Mesenchymal stem cell (in vitro differentiated cells and primary cell): ENCODE measurements at regions not wholly inside any gene's neighbourhood (a gene's known extent, or its start where the extent isn't known, plus 50 kb on each side); places are given as distances from the start of the nearest gene placed in this dataset.

Experiments used
- DNase-seq: peaks from one replicate; pipeline ENCODE4 v3.0.0-alpha.2; 2013
- H2AFZ ChIP-seq: one replicate; pipeline ENCODE4 v1.6.1; 2013; ENCODE audit warnings: low read depth, mild to moderate bottlenecking, control low read depth, inconsistent platforms, low read length, moderate library complexity
- H2AK5ac ChIP-seq: 2 replicates; pipeline ENCODE4 v1.6.1; 2013; ENCODE audit warnings: low read length, moderate library complexity, mild to moderate bottlenecking, inconsistent platforms; ENCODE audit not compliant: severe bottlenecking
- H2BK120ac ChIP-seq: one replicate; pipeline ENCODE4 v1.6.1; 2013; ENCODE audit warnings: low read depth, mild to moderate bottlenecking, inconsistent platforms, low read length, moderate library complexity
- H2BK12ac ChIP-seq, 2 experiments: one replicate each; pipeline ENCODE4 v1.6.1; 2013; ENCODE audit warnings: inconsistent platforms in 2 of 2, low read length in 2 of 2, mild to moderate bottlenecking in 2 of 2, moderate library complexity in 2 of 2, control low read depth in 1 of 2
- H2BK15ac ChIP-seq: one replicate; pipeline ENCODE4 v1.6.1; 2013; ENCODE audit warnings: mild to moderate bottlenecking, low read depth, inconsistent platforms; ENCODE audit not compliant: poor library complexity, severe bottlenecking
- H2BK5ac ChIP-seq: 2 replicates; pipeline ENCODE4 v1.6.1; 2013; ENCODE audit warnings: low read depth, mild to moderate bottlenecking, low read length, control low read depth, inconsistent platforms; ENCODE audit not compliant: poor library complexity, severe bottlenecking
- H3K14ac ChIP-seq, 2 experiments: one replicate each; pipeline ENCODE4 v1.6.1; 2013; ENCODE audit warnings: inconsistent platforms in 2 of 2, low read length in 2 of 2, control low read depth in 1 of 2, mild to moderate bottlenecking in 1 of 2, moderate library complexity in 1 of 2
- H3K18ac ChIP-seq, 2 experiments: one replicate each; pipeline ENCODE4 v1.6.1; 2013; ENCODE audit warnings: inconsistent platforms in 2 of 2, low read length in 2 of 2, control low read depth in 1 of 2, low read depth in 1 of 2, mild to moderate bottlenecking in 1 of 2
- H3K23ac ChIP-seq, 2 experiments: one replicate each; pipeline ENCODE4 v1.6.1; 2013; ENCODE audit warnings: inconsistent platforms in 2 of 2, low read length in 2 of 2, mild to moderate bottlenecking in 2 of 2, moderate library complexity in 2 of 2, control low read depth in 1 of 2
- H3K27ac ChIP-seq: 2 replicates; pipeline ENCODE4 v1.5.1; 2013; ENCODE audit warnings: mild to moderate bottlenecking, moderate library complexity, low read length, control low read depth, inconsistent platforms; ENCODE audit not compliant: poor library complexity, severe bottlenecking
- H3K27me3 ChIP-seq, 2 experiments: 2 replicates each; pipeline versions ENCODE4 v1.6.1 to v1.7.0; 2013; ENCODE audit warnings: low read length in 2 of 2, mild to moderate bottlenecking in 2 of 2, moderate library complexity in 2 of 2, control low read depth in 1 of 2, inconsistent platforms in 1 of 2; ENCODE audit not compliant: control insufficient read depth in 1 of 2, insufficient read depth in 1 of 2
- H3K36me3 ChIP-seq, 2 experiments: 2 replicates each; pipeline versions ENCODE4 v1.6.1 to v1.7.0; 2013; ENCODE audit warnings: low read length in 2 of 2, control low read depth in 1 of 2, inconsistent platforms in 1 of 2, low read depth in 1 of 2, mild to moderate bottlenecking in 1 of 2; ENCODE audit not compliant: insufficient read depth in 2 of 2, control insufficient read depth in 1 of 2
- H3K4ac ChIP-seq, 2 experiments: one replicate each; pipeline ENCODE4 v1.6.1; 2013; ENCODE audit warnings: inconsistent platforms in 2 of 2, low read length in 2 of 2, mild to moderate bottlenecking in 2 of 2, moderate library complexity in 2 of 2, control low read depth in 1 of 2, low read depth in 1 of 2
- H3K4me1 ChIP-seq: 2 replicates; pipeline ENCODE4 v1.6.1; 2013; ENCODE audit warnings: low read depth, low read length, control low read depth; ENCODE audit not compliant: control insufficient read depth, insufficient read depth
- H3K4me2 ChIP-seq: 2 replicates; pipeline ENCODE4 v1.6.1; 2013; ENCODE audit warnings: low read length, mild to moderate bottlenecking, inconsistent platforms; ENCODE audit not compliant: poor library complexity, severe bottlenecking
- H3K4me3 ChIP-seq, 2 experiments: 2 replicates each; pipeline versions ENCODE4 v1.5.1 to v1.7.0; 2013; ENCODE audit warnings: low read length in 2 of 2, mild to moderate bottlenecking in 2 of 2, control low read depth in 1 of 2, low read depth in 1 of 2; ENCODE audit not compliant: insufficient read depth in 1 of 2
- H3K79me1 ChIP-seq: replicated peaks from 2 replicates; pipeline ENCODE4 v1.6.1; 2013; ENCODE audit warnings: mild to moderate bottlenecking, control low read depth, low read length, inconsistent platforms; ENCODE audit not compliant: poor library complexity, severe bottlenecking
- H3K9ac ChIP-seq: 2 replicates; pipeline ENCODE4 v1.7.0; 2013; ENCODE audit warnings: mild to moderate bottlenecking, low read length, moderate library complexity
- H3K9me3 ChIP-seq: 2 replicates; pipeline ENCODE4 v1.7.0; 2013; ENCODE audit warnings: mild to moderate bottlenecking, low read length; ENCODE audit not compliant: control insufficient read depth
- H4K8ac ChIP-seq: one replicate; pipeline ENCODE4 v1.6.1; 2013; ENCODE audit warnings: inconsistent platforms, mild to moderate bottlenecking, low read length, moderate library complexity
- H4K91ac ChIP-seq: one replicate; pipeline ENCODE4 v1.6.1; 2013; ENCODE audit warnings: mild to moderate bottlenecking, low read length, inconsistent platforms
- WGBS: methylation state at CpG from one replicate; pipeline ENCODE4 v1.1.7; 2013; ENCODE audit warnings: mixed read lengths; 5-methylcytosine and 5-hydroxymethylcytosine counted together

DNA sequence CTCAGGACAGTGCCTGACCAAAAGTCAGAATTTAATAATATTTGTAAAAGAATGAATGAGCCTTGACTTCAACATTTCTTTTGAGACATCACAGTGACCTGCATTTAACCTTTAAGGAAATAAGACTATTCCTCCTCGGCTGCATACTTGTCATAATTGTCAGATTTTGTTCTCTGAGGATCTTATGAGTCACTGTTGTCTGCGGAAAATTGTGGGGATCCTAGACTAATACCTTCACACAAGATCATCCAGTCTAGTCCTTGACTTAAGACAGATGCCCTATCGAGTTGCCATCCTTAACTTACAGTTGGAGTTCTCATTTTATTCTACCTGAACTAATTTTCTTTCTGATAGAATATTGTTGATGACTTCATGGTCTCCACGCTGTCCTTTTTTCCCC, 198.4 kb downstream of the DLEU7 start:
- 79% methylated on average over 4 of the region's 4 CpGs for WGBS
- H3K79me1 ChIP-seq = no peaks in the 10 kb centered on the region
- no peak overlapping the region for H3K4me3 ChIP-seq

DNA sequence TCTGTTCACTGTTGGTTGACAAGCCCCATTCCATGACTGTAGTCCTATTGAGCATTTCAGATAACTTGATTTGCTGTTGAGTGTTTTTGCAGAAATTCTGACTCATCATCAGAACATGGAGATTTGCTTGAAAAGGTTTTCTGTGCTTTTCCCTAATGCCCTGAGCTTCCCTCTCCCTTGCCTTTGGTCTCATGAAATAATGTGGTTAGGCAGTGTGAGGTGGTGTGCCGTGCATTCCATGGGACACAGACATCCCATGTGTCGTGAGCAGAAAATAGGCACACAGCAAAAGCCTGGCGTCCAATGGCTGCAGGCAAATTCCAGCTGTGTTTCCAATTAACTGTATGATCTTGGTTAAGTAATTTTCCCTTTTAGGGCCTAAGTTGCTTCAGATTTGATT, 197.4 kb downstream of the DLEU7 start:
- H3K9me3 ChIP-seq = no peaks in the 10 kb centered on the region
- H2BK120ac ChIP-seq = no peak overlapping the region
- no peak overlapping the region for H3K4me3 ChIP-seq
- H3K79me1 ChIP-seq = no peaks in the 10 kb centered on the region
- H3K27me3 ChIP-seq = no peaks in the 10 kb centered on the region
- no peaks in the 10 kb centered on the region for H3K36me3 ChIP-seq
- no peak overlapping the region for H4K91ac ChIP-seq
- no peak overlapping the region for H3K27ac ChIP-seq
- WGBS = 93% methylated on average over 3 of the region's 3 CpGs
- no peak overlapping the region for H3K14ac ChIP-seq
- no peak overlapping the region for H2BK15ac ChIP-seq
- H3K4ac ChIP-seq = no peak overlapping the region
- H3K18ac ChIP-seq = no peak overlapping the region
- peaks cover 3% of the 10 kb centered on the region for H3K4me1 ChIP-seq
- no peak overlapping the region for H2BK5ac ChIP-seq
- no peak for DNase-seq
- no peak overlapping the region for H3K9ac ChIP-seq
- no peak overlapping the region for H4K8ac ChIP-seq
- H2AFZ ChIP-seq = no peak overlapping the region
- no peak overlapping the region for H2AK5ac ChIP-seq
- no peak overlapping the region for H2BK12ac ChIP-seq
- H3K23ac ChIP-seq = no peak overlapping the region
- no peak overlapping the region for H3K4me2 ChIP-seq

More for the DNA sequence above, 198.4 kb downstream of the DLEU7 start:
- Histone ChIP-seq H3K9ac (no peak overlapping the region), H2AFZ (no peak overlapping the region), H3K36me3 (no peaks in the 10 kb centered on the region), H3K14ac (no peak overlapping the region), H2BK5ac (no peak overlapping the region), H2BK120ac (no peak overlapping the region), H3K9me3 (no peaks in the 10 kb centered on the region), H3K27ac (no peak overlapping the region), H2AK5ac (no peak overlapping the region), H3K23ac (no peak overlapping the region), H2BK15ac (no peak overlapping the region), H3K4me1 (peaks cover 3% of the 10 kb centered on the region), H3K4me2 (no peak overlapping the region), H3K18ac (no peak overlapping the region), H4K8ac (no peak overlapping the region), H3K27me3 (no peaks in the 10 kb centered on the region), H3K4ac (no peak overlapping the region), H2BK12ac (no peak overlapping the region), H4K91ac (no peak overlapping the region)
- DNase-seq = no peak

DNA sequence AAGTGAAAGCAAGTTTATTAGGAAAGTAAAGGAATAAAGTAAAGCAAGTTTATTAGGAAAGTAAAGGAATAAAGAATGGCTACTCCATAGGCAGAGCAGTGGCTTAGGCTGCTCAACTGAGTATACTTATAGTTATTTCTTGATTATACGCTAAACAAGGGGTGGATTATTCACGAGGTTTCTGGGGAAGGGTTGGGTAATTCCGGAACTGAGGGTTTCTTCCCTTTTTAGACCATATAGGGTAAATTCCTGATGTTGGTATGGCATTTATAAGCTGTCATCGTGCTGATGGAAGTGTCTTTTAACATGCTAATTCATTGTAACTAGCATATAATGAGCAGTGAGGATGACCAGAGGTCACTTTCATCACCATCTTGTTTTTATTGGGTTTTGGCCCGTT, 194.3 kb downstream of the DLEU7 start:
- Histone ChIP-seq H2BK12ac (no peak overlapping the region), H4K8ac (no peak overlapping the region), H3K4me2 (no peak overlapping the region), H3K14ac (no peak overlapping the region), H3K79me1 (no peaks in the 10 kb centered on the region), H3K27me3 (peaks cover 0 to 4% of the 10 kb centered on the region in 2 experiments), H2BK15ac (no peak overlapping the region), H3K4me3 (no peak overlapping the region), H3K9me3 (no peaks in the 10 kb centered on the region), H3K18ac (no peak overlapping the region), H2AFZ (no peak overlapping the region), H3K36me3 (no peaks in the 10 kb centered on the region), H4K91ac (no peak overlapping the region), H3K4ac (no peak overlapping the region), H3K23ac (no peak overlapping the region), H2AK5ac (no peak overlapping the region), H3K27ac (no peak overlapping the region), H3K9ac (no peak overlapping the region), H2BK5ac (no peak overlapping the region), H2BK120ac (no peak overlapping the region), H3K4me1 (peaks cover 3% of the 10 kb centered on the region)
- DNase-seq = no peak
- WGBS = 94% methylated on average over 5 of the region's 5 CpGs

DNA sequence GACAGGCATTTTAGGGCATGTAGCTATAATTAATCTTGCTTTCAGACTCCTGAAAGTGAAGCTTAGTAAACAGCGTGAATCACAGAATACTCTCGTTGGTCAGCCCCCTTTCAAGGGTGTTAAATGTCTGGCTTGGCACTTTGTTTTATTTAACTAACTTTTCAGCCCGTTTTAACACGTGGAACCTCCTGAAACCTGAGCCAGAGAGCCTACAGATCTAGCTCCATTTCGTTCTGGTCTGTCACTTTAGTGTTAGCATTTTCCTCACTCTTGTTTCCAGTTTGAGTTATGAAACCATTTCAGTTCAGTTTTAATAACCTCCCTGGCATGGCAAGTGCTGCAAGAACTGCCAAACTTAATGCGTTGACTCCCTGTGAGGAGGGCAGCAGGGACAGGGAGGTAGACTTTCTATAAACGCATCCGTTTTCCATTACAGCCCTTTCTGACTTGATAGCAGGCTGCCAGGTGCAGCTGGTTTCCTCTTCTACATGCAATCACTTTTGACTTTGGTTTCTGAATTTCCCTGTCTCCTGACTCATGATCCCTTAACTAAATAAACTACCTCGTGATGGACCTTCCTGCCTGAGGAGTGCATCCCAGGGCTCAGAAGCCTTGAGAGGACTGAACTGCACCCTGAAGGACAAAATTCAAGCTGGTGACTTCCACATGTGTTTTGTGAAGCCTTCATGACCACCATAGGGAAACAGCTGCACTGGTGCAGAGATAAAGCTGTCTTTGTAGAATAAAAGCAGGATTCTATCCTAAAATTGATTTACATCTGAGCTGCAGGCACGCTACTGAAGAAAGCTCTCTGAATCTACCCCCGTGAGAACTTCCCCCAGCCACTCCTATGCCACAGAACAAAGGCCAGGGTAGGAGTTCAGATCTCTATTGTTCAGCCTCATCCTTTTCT, 192.6 kb downstream of the DLEU7 start:
- Histone ChIP-seq H2AFZ (peak overlapping the region; percentile 42), H2AK5ac (no peak overlapping the region), H3K4ac (no peak overlapping the region), H3K9me3 (no peaks in the 10 kb centered on the region), H3K4me1 (peaks cover 1% of the 10 kb centered on the region), H3K27ac (no peak overlapping the region), H2BK12ac (no peak overlapping the region), H4K91ac (no peak overlapping the region), H4K8ac (no peak overlapping the region), H3K9ac (no peak overlapping the region), H3K36me3 (no peaks in the 10 kb centered on the region), H2BK120ac (no peak overlapping the region), H3K4me2 (no peak overlapping the region), H3K4me3 (no peak overlapping the region), H2BK15ac (no peak overlapping the region), H3K23ac (no peak overlapping the region), H3K14ac (peak overlapping the region in 1 of 2 experiments; percentile 82), H3K27me3 (peaks cover 0 to 11% of the 10 kb centered on the region in 2 experiments), H3K79me1 (no peaks in the 10 kb centered on the region), H2BK5ac (no peak overlapping the region), H3K18ac (no peak overlapping the region)
- WGBS = 60% methylated on average over 11 of the region's 11 CpGs
- peak; percentile 67 for DNase-seq
